ENCODE measurements at regions not wholly inside any gene's neighbourhood (a gene's known extent, or its start where the extent isn't known, plus 50 kb on each side); places are given as distances from the start of the nearest gene placed in this dataset.

DNA sequence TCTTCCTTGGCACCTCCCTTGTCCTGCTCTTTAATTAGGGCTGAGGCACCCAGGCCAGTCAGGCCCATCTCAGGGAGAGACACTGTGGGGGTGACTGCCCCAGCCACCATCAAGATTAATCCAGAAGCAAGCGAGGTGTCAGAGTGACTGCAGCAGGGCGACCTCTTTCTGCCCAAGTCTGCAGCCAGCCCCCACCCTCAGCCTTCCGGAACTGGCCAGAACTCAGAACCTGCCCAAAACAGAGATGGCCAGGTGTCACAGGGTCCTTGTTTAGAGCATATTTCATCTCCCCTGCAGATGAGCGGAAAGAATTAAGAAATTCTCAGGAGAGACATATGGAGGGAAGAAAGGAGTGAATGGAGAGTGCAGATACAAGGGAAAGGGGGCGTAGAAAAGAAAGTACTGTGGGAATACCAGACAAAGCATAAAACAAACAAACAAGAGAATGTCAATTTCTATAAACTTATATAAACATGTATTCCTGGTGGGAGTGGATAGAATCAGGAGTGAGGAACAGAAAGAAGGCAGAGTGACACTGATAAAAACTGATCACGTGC, 188.8 kb upstream of the NRP1 start:
- in situ Hi-C loops (cut with MboI; ENCODE audit: low pct_unique_long_range_greater_than_20kb, low sequenced_read_pairs), result no loop called here
- DNase-seq, result no peak

DNA sequence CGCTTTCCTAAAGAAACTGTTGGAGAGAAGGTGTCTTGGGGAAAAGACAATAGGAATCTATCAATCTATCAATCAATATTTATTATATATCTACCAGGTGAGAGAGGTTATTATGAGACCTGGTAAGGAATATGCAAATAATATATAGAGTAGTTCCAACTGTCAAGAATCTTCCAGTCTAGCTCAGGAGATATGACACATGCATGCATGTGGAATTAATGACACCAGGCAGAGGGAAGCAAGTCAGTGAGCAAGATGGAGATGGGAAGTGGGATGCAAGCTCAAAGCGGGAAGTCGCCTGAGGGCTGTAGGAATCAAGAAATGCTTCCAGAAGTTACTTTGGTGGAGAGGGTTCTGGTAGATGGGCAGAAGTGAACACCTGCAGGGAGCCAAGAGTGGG, 187.4 kb upstream of the NRP1 start:
- in situ Hi-C loops (cut with MboI; ENCODE audit: low pct_unique_long_range_greater_than_20kb, low sequenced_read_pairs), result no loop called here
- no peak for DNase-seq

DNA sequence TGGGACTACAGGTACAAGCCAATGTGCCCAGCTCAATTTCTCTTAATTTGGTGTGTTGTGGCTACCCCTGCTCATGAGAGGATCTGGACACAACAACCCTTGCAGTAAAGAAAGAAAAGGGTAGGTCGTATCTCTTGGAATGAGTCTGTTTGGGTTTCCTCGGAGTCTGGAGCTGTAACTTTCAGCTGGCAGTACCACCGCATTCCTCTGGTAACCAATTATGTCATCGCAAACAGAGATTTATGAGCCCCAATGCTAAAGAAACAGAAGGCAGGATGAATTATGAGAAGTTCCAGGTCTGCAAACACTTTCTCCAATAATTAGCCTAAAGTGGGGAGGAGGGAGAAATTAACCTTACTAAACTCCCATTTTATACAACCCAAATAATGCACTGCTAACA, 186.6 kb upstream of the NRP1 start:
- in situ Hi-C loops (cut with MboI; ENCODE audit: low pct_unique_long_range_greater_than_20kb, low sequenced_read_pairs), result no loop called here
- no peak for DNase-seq

GRCh38 chr10:33520223-33520622, 185.8 kb upstream of the NRP1 start:
- in situ Hi-C loops (cut with MboI; ENCODE audit: low pct_unique_long_range_greater_than_20kb, low sequenced_read_pairs), result no loop called here

GRCh38 chr10:33519130-33519860, 184.8 kb upstream of the NRP1 start:
- in situ Hi-C loops (cut with MboI; ENCODE audit: low pct_unique_long_range_greater_than_20kb, low sequenced_read_pairs), result no loop called here
- no peak for DNase-seq

More at GRCh38 chr10:33520223-33520622, 185.8 kb upstream of the NRP1 start:
- no peak for DNase-seq

DNA sequence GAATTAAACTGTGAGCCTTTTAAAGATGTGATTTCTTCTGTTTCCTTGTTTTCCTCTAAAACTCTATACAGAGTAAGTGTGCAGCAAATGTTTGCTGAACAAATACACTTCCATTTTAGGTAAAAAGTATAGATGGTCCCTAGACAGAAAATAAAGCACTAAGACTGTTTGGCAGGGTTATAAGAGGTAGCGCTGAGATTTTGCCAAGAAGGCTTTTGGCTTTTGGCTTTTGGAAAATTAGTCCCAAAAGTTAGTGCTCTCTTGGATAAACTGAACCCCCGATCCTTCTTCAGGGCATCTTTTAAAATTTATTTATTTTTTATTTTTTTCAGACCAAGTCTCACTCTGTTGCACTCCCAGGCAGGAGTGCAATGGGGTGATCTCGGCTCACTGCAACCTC, 175.7 kb upstream of the NRP1 start:
- DNase-seq, result no peak
- in situ Hi-C loops (cut with MboI; ENCODE audit: low pct_unique_long_range_greater_than_20kb, low sequenced_read_pairs), result no loop called here

DNA sequence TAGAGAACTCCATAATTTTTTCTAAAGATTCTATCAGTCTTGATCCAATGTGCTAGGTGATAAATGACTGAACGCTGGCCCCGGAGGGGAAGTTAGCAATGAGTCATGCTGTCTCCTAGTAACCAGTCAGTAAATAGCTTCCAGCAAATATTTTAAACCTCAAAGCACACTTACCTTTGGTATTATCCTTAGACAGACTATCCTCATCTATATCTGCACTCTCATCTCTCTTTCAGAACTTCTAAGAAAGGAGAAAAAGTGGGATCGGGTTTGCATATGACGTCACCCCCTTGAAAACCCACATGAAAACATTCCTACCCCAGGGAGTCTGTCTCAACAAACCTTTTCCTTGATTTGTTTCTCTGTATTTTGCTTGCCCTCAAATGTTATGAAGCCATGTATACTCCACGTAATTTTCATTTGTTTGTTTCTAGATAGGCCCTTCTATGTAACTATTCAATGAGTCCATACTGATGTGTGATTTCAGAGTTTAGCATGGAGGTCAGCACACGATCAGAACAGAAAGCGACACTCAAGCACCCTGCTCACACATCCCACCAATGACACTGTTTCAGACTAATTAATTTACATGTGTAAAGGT, 174.9 kb upstream of the NRP1 start:
- in situ Hi-C loops (cut with MboI; ENCODE audit: low pct_unique_long_range_greater_than_20kb, low sequenced_read_pairs), result no loop called here
- peak; percentile 79 for DNase-seq

DNA sequence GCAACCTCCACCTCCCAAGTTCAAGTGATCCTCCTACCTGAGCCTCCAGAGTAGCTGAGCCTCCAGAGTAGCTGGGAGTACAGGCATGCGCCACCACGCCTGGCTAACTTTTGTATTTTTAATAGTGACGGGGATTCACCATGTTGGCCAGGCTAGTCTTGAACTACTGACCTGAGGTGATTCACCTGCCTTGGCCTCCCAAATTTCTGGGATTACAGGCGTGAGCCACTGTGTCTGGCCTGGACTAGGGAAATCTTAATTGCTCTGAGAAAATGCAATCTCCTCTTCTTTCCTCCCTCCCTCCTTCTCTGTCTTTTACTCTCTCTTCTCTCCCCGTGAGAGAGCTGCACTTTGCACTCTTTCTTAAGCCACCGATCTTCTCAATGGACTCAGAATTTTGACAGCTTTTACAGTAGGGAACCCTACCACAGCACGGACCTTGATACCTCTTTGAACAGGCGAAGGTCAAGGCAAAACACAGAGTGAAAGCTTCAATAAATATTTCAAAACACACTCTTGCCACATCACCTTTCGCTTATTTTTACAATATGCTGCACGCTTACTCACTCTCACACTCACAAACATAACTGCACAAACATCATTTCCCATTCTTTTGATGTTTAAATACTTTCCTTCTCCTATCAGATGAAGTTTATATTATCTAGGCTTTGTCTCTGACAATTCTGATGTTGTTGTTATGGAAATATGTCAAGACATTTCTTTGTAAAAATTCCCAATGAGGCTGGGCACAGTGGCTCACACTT, 173.4 kb upstream of the NRP1 start:
- DNase-seq, result no peak
- in situ Hi-C loops (cut with MboI; ENCODE audit: low pct_unique_long_range_greater_than_20kb, low sequenced_read_pairs), result no loop called here

DNA sequence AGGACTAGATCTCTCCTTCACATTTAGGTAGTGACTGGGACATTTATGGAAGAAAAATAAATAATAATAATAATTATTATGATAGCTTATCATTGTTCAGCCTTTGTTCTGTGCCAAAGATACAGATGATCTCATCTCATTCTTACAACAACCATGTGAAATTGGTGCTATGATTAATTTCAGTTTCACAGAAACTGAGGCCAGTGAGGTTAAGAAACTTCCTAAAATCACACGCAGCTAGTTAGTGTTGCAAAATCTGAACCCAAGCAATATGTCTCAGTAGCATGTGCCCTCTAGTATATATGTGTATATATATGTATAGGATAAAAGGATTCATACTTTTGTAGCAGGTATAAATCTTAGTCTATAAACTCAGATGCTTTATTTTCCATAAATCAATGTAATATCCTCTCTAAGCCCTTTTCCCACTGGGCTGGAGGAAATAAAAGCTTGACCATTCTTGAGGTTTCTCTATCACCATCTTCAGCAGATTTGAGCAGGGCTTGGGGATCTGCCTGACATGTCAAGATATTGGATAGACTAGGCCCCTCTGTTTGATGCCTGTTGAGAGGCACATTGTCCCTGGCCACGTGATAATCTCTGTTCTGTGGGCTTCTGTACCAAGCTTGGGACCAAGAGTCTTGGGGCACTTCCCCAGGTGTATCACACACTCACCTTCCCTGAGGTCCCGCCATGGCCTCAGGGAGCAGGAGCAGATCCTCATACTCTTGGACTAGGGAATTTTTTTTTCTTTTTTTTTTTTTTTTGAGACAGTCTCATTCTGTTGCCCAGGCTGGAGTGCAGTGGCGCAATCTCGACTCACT, 172.6 kb upstream of the NRP1 start:
- DNase-seq, result no peak
- in situ Hi-C loops (cut with MboI; ENCODE audit: low pct_unique_long_range_greater_than_20kb, low sequenced_read_pairs), result no loop called here

DNA sequence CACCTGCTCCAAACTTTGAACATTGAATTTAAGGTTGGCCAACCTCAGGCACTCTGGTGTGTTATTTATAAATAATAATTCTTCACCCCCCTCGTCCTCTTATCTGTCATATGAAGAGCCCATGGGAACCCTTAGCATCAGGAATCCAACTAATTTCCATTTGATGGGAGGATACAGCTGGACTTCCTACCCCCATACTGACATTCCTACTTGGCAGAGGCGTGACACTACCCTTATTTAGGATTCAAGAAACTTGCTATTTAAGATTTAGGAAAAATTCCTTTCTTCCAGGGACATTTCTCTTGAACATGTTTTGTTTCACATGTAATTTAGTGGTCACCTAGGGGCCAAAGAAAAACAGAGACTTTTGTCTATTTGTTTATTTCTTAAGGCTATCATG, 171.9 kb upstream of the NRP1 start:
- no peak for DNase-seq
- in situ Hi-C loops (cut with MboI; ENCODE audit: low pct_unique_long_range_greater_than_20kb, low sequenced_read_pairs), result no loop called here

DNA sequence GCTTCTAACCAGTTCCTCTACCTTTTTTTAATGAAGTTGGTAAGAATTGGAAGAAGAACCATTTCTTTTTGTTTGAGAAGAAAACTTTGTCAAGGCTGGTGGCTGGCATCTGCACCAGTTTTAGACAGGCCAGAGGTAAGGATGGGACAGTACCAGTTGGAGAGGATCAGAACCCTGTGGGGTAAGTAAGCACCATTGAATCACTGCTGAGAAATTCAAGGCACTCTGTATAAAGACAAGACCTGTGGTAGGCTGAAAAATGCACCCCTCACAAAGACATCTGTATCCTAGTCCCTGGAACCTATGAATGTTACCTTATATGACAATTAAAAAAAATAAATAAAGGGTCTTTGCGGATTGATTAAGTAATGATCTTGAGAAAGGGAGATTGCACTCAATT, 166.7 kb upstream of the NRP1 start:
- no peak for DNase-seq
- in situ Hi-C loops (cut with MboI; ENCODE audit: low pct_unique_long_range_greater_than_20kb, low sequenced_read_pairs), result no loop called here

DNA sequence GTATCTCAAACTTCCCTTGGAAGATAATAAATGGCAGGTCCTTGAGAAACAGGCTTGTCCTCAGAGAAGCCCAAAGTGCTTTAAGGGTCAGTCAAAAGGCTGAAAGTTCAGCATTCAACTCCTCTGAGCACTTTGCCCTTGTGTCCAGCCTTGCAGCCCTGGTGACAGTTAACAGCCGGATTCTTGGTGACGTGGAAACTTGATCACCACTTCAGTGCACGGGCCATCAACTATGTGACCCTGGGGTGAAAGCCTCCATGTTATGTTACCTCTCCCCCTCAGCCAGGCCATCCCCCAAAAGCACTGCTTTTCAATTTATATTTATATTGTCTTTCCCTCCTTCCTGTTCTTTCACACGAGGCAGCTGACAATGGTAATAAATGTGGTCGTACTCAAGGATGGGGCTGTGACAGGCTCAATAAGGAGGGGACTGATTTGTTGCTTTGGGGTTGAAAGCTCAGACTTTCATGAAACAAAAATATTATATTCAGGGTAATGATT, 164.0 kb upstream of the NRP1 start:
- no peak for DNase-seq
- in situ Hi-C loops (cut with MboI; ENCODE audit: low pct_unique_long_range_greater_than_20kb, low sequenced_read_pairs), result no loop called here

GRCh38 chr10:33497338-33497737, 162.9 kb upstream of the NRP1 start:
- no peak for DNase-seq
- in situ Hi-C loops (cut with MboI; ENCODE audit: low pct_unique_long_range_greater_than_20kb, low sequenced_read_pairs), result no loop called here

GRCh38 chr10:33496096-33496495, 161.6 kb upstream of the NRP1 start:
- in situ Hi-C loops (cut with MboI; ENCODE audit: low pct_unique_long_range_greater_than_20kb, low sequenced_read_pairs), result no loop called here
- DNase-seq, result no peak

DNA sequence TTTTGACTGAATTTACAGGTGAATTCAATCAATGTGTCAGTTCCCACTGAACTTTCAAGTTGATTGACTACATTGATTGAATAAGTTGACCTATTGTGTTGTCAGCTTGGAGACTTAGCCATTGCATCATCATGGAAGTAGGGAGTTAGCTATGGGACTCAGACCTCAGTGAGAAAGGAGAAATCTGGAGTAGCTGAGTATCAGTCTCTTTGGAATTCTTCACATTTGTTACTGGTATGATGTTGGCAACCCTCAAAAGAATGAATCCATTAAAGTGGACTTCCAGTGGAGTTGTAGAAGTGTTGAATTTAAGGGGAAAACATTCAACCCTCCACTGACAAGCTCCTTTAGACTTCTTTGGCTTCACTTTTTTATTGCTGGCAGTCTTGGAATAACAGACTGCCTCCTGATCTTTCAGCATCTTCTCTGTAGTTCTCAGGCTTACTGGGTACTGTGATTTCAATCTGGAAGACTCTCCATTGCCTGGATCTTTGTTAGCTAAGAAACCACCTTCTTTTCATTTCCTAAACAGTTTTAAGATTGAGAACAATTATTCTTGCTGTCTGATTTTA, 160.3 kb upstream of the NRP1 start:
- in situ Hi-C loops (cut with MboI; ENCODE audit: low pct_unique_long_range_greater_than_20kb, low sequenced_read_pairs), result no loop called here

GRCh38 chr10:33493978-33494377, 159.5 kb upstream of the NRP1 start:
- DNase-seq, result no peak
- in situ Hi-C loops (cut with MboI; ENCODE audit: low pct_unique_long_range_greater_than_20kb, low sequenced_read_pairs), result no loop called here

More for the DNA sequence above, 160.3 kb upstream of the NRP1 start:
- DNase-seq, result no peak

- DNase-seq, result no peak
- in situ Hi-C loops (cut with MboI; ENCODE audit: low pct_unique_long_range_greater_than_20kb, low sequenced_read_pairs), result no loop called here
These were observed 159.0 kb upstream of the NRP1 start for GRCh38 chr10:33493497-33493896.

DNA sequence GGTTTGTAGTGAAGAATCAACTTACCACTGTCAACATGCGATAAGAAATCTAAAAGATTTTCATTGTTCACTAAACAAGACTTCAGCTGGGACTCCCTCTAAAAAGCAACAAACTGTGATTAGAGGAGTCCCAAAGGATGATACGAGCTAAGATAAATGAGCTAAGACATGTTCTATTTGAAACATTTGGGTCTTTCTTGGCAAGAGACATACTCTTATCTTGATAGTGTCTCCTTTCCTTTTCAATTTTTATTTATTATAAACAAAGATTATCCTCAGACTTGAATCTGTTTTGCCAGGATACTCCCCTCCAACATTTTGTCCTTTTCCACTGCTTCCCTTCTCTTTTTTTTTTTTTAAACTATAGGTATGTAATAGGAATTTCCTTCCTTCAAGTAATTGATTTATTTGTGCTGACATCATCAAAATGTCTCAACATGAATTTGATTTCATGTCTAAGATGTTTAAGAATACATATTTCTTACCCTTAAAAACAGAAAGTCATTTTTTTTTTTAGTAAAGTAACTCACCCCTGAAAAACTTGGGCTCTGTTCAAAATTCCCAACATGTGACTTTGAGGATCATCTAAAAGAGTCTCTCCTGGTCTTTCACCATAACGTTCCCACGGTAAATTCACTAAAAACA, 158.4 kb upstream of the NRP1 start:
- no peak for DNase-seq
- in situ Hi-C loops (cut with MboI; ENCODE audit: low pct_unique_long_range_greater_than_20kb, low sequenced_read_pairs), result no loop called here
